ENCODE measurements at regions not wholly inside any gene's neighbourhood (a gene's known extent, or its start where the extent isn't known, plus 50 kb on each side); places are given as distances from the start of the nearest gene placed in this dataset.
"Not testable (repeated sequence)": the region's sequence is repeated elsewhere in the genome, so short reads cannot be mapped to it uniquely, and the experiment has no call there.

DNA sequence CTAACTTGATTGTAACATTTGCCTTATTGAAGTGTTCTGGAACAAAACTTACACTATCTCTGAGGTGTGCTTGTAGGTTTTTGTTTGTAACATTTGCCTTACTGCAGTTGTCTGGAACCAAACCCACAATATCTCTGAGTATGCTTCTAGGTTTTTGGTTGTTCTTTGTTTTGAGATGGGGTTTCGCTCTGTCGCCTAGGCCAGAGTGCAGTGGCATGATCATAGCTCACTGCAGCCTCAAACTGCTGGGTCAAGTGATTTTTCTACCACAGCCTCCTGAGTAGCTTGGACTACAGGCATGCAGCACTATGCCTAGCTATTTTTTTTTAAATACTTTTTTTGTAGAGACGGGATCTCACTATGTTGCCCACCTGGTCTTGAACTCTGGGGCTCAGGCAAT is 1464.6 kb downstream of the FOXD4L5 start:
- peaks cover 37% of the 10 kb centered on the region for H3K9me3 Mint-ChIP-seq
- not testable (repeated sequence) for H3K36me3 Mint-ChIP-seq (ENCODE audit: low read depth); H3K27ac Mint-ChIP-seq; H3K4me1 Mint-ChIP-seq; H3K4me3 Mint-ChIP-seq
- peaks cover 28% of the 10 kb centered on the region for H3K27me3 Mint-ChIP-seq (ENCODE audit: low read depth)

DNA sequence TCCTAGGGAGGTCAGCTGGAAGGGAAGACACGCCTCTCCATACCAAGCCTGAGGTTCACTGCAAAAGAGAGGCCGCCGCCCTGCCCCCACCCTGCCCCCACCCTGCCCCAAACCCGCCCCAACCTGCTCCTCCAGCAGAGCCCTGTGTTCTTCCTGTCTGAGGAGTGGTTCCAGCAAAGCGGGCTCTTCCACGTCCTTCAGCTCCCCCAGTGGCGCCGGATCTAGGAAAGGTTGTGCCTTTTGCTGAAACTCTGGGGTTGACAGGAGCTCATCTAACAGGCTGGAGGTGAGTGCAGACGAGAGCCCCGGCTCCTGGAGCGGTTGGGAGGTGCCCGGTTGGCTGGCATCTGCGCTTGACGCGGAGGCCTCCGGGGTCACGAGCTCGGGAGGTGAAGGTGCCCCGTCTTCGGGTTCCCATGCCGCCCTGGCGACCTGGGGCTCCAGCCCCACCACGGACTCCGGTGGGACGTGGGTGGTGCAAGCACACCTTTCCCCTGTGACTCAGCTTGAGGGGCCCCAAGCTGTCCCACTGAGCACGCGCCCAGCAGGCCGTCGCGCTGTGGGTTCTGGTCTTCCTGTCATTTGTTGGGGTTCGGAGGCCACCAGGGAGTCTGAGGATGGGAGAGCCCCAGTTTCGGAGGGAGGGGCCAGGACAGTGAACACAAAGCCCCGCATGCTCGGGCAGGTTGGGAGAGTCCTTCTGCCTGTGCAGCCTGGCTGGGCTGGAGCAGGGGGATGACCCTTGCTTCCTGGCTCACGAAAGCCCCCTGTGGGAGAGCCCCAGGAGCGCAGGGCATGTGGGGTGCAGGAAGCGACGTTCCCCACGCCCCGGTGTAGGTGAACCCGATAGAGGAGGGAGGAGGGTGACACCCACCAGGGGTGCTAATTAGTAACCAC is 1467.1 kb downstream of the FOXD4L5 start:
- peak overlapping the region; percentile 66 to 68 (median 68) for H3K4me3 Mint-ChIP-seq
- peaks cover 5% of the 10 kb centered on the region for H3K4me1 Mint-ChIP-seq
- TF ChIP-seq, protein P1, sequence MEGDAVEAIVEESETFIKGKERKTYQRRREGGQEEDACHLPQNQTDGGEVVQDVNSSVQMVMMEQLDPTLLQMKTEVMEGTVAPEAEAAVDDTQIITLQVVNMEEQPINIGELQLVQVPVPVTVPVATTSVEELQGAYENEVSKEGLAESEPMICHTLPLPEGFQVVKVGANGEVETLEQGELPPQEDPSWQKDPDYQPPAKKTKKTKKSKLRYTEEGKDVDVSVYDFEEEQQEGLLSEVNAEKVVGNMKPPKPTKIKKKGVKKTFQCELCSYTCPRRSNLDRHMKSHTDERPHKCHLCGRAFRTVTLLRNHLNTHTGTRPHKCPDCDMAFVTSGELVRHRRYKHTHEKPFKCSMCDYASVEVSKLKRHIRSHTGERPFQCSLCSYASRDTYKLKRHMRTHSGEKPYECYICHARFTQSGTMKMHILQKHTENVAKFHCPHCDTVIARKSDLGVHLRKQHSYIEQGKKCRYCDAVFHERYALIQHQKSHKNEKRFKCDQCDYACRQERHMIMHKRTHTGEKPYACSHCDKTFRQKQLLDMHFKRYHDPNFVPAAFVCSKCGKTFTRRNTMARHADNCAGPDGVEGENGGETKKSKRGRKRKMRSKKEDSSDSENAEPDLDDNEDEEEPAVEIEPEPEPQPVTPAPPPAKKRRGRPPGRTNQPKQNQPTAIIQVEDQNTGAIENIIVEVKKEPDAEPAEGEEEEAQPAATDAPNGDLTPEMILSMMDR (IDR thresholded peaks at IDR 0.05; ENCODE audit: unreplicated experiment in 3 of 3), result no peak
- H3K27ac Mint-ChIP-seq, result no peak overlapping the region
- peaks cover 10% of the 10 kb centered on the region for H3K36me3 Mint-ChIP-seq (ENCODE audit: low read depth)
- peaks cover 38% of the 10 kb centered on the region for H3K9me3 Mint-ChIP-seq
- peaks cover 28% of the 10 kb centered on the region for H3K27me3 Mint-ChIP-seq (ENCODE audit: low read depth)

GRCh38 chr9:63816751-63817621 is 1468.0 kb downstream of the FOXD4L5 start:
- H3K4me1 Mint-ChIP-seq, result peaks cover 5% of the 10 kb centered on the region
- H3K27ac Mint-ChIP-seq, result no peak overlapping the region
- TF ChIP-seq, protein P1 (IDR thresholded peaks at IDR 0.05; ENCODE audit: unreplicated experiment in 3 of 3), result no peak
- H3K36me3 Mint-ChIP-seq (ENCODE audit: low read depth), result peaks cover 10% of the 10 kb centered on the region
- H3K27me3 Mint-ChIP-seq (ENCODE audit: low read depth), result peaks cover 28% of the 10 kb centered on the region
- peaks cover 38% of the 10 kb centered on the region for H3K9me3 Mint-ChIP-seq
- H3K4me3 Mint-ChIP-seq, result peak overlapping the region; percentile 66 to 68 (median 68)

- not testable (repeated sequence) for H3K36me3 Mint-ChIP-seq (ENCODE audit: low read depth); H3K27ac Mint-ChIP-seq; H3K4me3 Mint-ChIP-seq; H3K4me1 Mint-ChIP-seq
- H3K9me3 Mint-ChIP-seq, result peaks cover 37% of the 10 kb centered on the region
- H3K27me3 Mint-ChIP-seq (ENCODE audit: low read depth), result peaks cover 23% of the 10 kb centered on the region
Measured at GRCh38 chr9:63814970-63815669, 1469.9 kb downstream of the FOXD4L5 start.

GRCh38 chr9:63813391-63814021 is 1471.5 kb downstream of the FOXD4L5 start:
- H3K27ac Mint-ChIP-seq; H3K4me3 Mint-ChIP-seq; H3K4me1 Mint-ChIP-seq; H3K36me3 Mint-ChIP-seq (ENCODE audit: low read depth): not testable (repeated sequence)
- Mint-ChIP-seq H3K9me3 (peaks cover 45% of the 10 kb centered on the region), H3K27me3 (ENCODE audit: low read depth) (peaks cover 20% of the 10 kb centered on the region)

- not testable (repeated sequence) for H3K36me3 Mint-ChIP-seq (ENCODE audit: low read depth); H3K4me3 Mint-ChIP-seq; H3K4me1 Mint-ChIP-seq; H3K27ac Mint-ChIP-seq
- H3K27me3 Mint-ChIP-seq (ENCODE audit: low read depth), result peaks cover 15% of the 10 kb centered on the region
- H3K9me3 Mint-ChIP-seq, result peaks cover 42% of the 10 kb centered on the region
Measured at GRCh38 chr9:63812822-63813221, 1472.2 kb downstream of the FOXD4L5 start.

DNA sequence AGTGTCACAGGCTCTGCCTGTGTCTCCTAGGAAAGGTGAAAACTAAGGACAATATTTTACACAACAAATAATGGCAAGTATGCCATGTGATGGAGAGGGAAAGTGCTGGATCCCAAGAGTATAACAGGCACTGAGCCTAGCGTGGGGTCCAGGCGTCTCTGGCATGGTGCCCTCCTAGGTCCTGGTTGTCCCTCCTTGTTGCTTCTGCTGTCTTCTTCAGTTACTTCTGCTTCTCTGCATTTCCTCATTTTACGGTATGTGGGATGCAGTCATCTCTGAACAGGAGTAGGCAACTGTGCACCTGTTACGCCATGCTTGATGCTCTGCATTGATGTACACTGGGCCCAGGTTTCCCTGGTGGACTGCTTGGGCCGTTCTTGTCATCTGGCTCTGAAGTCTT is 1480.8 kb downstream of the FOXD4L5 start:
- H3K4me3 Mint-ChIP-seq; H3K36me3 Mint-ChIP-seq (ENCODE audit: low read depth); H3K4me1 Mint-ChIP-seq; H3K27me3 Mint-ChIP-seq (ENCODE audit: low read depth); H3K27ac Mint-ChIP-seq: not testable (repeated sequence)
- peaks cover 35% of the 10 kb centered on the region for H3K9me3 Mint-ChIP-seq

DNA sequence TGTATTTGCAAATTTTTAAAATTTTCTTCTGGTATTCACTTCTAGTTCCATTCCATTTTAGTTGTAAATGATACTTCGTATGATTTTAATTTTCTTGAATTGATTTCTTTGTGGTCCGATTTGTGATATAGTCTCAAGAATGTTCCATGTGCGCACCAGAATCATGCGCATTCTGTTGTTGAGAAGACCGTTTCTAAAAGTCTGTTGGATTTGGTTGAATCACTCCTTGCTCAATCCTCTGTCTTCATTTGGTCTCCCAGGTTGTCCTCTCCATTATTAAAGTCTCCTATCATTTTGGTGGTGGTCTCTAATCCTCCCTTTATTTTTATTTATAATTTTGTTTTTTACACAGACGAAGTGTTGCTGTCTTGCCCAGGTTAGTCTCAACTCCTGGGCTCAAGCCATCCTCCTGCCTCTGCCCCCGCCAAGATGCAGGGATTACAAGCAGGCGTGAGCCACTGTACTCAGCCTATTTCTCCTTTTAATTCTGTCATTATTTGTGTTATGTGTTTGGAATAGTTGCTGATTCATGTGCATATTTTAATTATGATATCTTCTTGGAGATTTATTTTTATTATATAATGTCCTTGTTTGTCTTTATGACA is 1490.8 kb downstream of the FOXD4L5 start:
- H3K9me3 Mint-ChIP-seq, result peaks cover 32% of the 10 kb centered on the region
- H3K36me3 Mint-ChIP-seq (ENCODE audit: low read depth); H3K4me3 Mint-ChIP-seq; H3K4me1 Mint-ChIP-seq; H3K27me3 Mint-ChIP-seq (ENCODE audit: low read depth); H3K27ac Mint-ChIP-seq: not testable (repeated sequence)

DNA sequence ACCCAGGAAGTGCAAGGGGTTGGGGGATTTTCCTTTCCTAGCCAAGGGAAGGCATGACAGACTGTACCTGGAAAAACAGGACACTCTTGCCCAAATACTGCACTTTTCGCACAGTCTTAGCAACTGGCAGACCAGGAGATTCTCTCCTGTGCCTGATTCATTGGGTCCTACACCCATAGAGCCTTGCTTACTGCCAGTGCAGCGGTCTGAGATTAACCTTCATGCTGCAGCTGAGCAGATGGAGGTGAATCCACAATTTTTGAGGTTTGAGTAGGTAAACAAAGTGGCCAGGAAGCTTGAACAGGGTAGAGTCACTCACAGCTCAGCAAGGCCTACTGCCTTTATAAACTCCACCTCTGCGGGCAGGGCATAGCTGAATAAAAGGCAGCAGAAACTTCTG is 1497.6 kb downstream of the FOXD4L5 start:
- not testable (repeated sequence) for H3K4me3 Mint-ChIP-seq; H3K27ac Mint-ChIP-seq; H3K36me3 Mint-ChIP-seq (ENCODE audit: low read depth); H3K27me3 Mint-ChIP-seq (ENCODE audit: low read depth); H3K4me1 Mint-ChIP-seq
- H3K9me3 Mint-ChIP-seq, result peaks cover 40% of the 10 kb centered on the region

- H3K36me3 Mint-ChIP-seq (ENCODE audit: low read depth); H3K27me3 Mint-ChIP-seq (ENCODE audit: low read depth); H3K27ac Mint-ChIP-seq; H3K4me3 Mint-ChIP-seq; H3K4me1 Mint-ChIP-seq: not testable (repeated sequence)
- peaks cover 24% of the 10 kb centered on the region for H3K9me3 Mint-ChIP-seq
Measured at GRCh38 chr9:63785059-63785458, 1500.0 kb downstream of the FOXD4L5 start.

DNA sequence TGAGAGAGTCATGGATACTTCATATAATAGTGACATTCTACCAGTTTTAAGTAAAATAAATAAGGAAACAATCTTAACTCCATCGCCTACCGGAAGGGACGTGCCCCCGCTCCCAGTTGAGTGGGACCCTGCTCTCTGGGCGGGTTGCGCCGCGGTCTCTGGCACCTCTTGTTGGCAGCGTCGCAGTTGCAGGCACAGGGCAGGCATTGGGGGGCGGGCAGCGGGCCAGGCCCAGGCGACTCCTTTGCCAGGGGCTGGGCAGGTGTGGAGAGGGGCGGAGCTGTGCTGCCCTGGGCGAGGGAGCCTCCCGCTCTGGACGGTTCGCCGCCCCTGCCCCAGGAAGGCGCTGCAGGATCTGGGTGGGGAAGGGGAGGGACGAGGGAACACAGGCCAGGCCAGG is 1500.6 kb downstream of the FOXD4L5 start:
- not testable (repeated sequence) for H3K4me3 Mint-ChIP-seq

More for the DNA sequence above, 1500.6 kb downstream of the FOXD4L5 start:
- not testable (repeated sequence) for H3K36me3 Mint-ChIP-seq (ENCODE audit: low read depth); H3K4me1 Mint-ChIP-seq; H3K27ac Mint-ChIP-seq; H3K27me3 Mint-ChIP-seq (ENCODE audit: low read depth)
- peaks cover 18% of the 10 kb centered on the region for H3K9me3 Mint-ChIP-seq

All from nephron (organoid).